ENCODE measurements at regions not wholly inside any gene's neighbourhood (a gene's known extent, or its start where the extent isn't known, plus 50 kb on each side); places are given as distances from the start of the nearest gene placed in this dataset.

GRCh38 chr6:80544555-80544954 is 438.1 kb downstream of the BCKDHB start:
- peaks cover under 1% of the 10 kb centered on the region; the same call in 1 of the 2 replicates for H3K36me3 Mint-ChIP-seq
- peaks cover 18% of the 10 kb centered on the region for H3K9me3 Mint-ChIP-seq
- no peak for ATAC-seq
- ChIA-PET CTCF (no interaction called here), POLR2A (no interaction called here)
- H3K4me3 Mint-ChIP-seq = no peak overlapping the region
- H3K27me3 Mint-ChIP-seq (ENCODE audit: low read depth) = no peaks in the 10 kb centered on the region
- no peak for DNase-seq (ENCODE audit: low spot score)
- H3K27ac Mint-ChIP-seq = no peak overlapping the region
- TF ChIP-seq HMGA2 (CRISPR knock-in tag; IDR thresholded peaks at IDR 0.05) (no peak), RELA (CRISPR knock-in tag; IDR thresholded peaks at IDR 0.05; ENCODE audit: borderline replicate concordance) (no peak), ZNF317 (CRISPR knock-in tag; IDR thresholded peaks at IDR 0.05; ENCODE audit: borderline replicate concordance, low read depth) (no peak), EMX1 (CRISPR knock-in tag; IDR thresholded peaks at IDR 0.05) (no peak), TCF7 (CRISPR knock-in tag; IDR thresholded peaks at IDR 0.05; ENCODE audit: low read depth) (no peak), ZNF671 (CRISPR knock-in tag; IDR thresholded peaks at IDR 0.05) (no peak), MXD4 (CRISPR knock-in tag; IDR thresholded peaks at IDR 0.05; ENCODE audit: borderline replicate concordance) (no peak), AFF4 (CRISPR knock-in tag; IDR thresholded peaks at IDR 0.05; ENCODE audit: borderline replicate concordance) (no peak), NFATC4 (CRISPR knock-in tag; IDR thresholded peaks at IDR 0.05) (no peak)
- no peaks in the 10 kb centered on the region for H3K4me1 Mint-ChIP-seq

GRCh38 chr6:80543598-80544222 is 437.2 kb downstream of the BCKDHB start:
- Mint-ChIP-seq H3K4me3 (no peak overlapping the region), H3K9me3 (peaks cover 9% of the 10 kb centered on the region), H3K4me1 (no peaks in the 10 kb centered on the region), H3K27ac (no peak overlapping the region), H3K36me3 (no peaks in the 10 kb centered on the region), H3K27me3 (ENCODE audit: low read depth) (no peaks in the 10 kb centered on the region)
- CTCF ChIA-PET = no interaction called here
- POLR2A ChIA-PET = no interaction called here
- DNase-seq (ENCODE audit: low spot score) (peak; percentile 13), ATAC-seq (peak; percentile 85)
- no peak for TF ChIP-seq FOXJ3 (CRISPR knock-in tag; IDR thresholded peaks at IDR 0.05; ENCODE audit: borderline replicate concordance)
- TF ChIP-seq ZBTB21 (CRISPR knock-in tag; IDR thresholded peaks at IDR 0.05; ENCODE audit: borderline replicate concordance) = no peak
- no peak for TF ChIP-seq ZNF416 (CRISPR knock-in tag; IDR thresholded peaks at IDR 0.05)
- no peak for TF ChIP-seq ZNF396 (CRISPR knock-in tag; IDR thresholded peaks at IDR 0.05; ENCODE audit: borderline replicate concordance)
- no peak for TF ChIP-seq EMX1 (CRISPR knock-in tag; IDR thresholded peaks at IDR 0.05)
- no peak for TF ChIP-seq GTF2I (CRISPR knock-in tag; conservative IDR thresholded peaks at IDR 0.05)
- no peak for TF ChIP-seq E2F4 (CRISPR knock-in tag; IDR thresholded peaks at IDR 0.05; ENCODE audit: borderline replicate concordance, low read depth)
- TF ChIP-seq FOXP4 (CRISPR knock-in tag; IDR thresholded peaks at IDR 0.05) = no peak
- no peak for TF ChIP-seq MLX (CRISPR knock-in tag; IDR thresholded peaks at IDR 0.05)
- TF ChIP-seq ZNF317 (CRISPR knock-in tag; IDR thresholded peaks at IDR 0.05; ENCODE audit: borderline replicate concordance, low read depth) = no peak
- TF ChIP-seq ZBTB43 (CRISPR knock-in tag; IDR thresholded peaks at IDR 0.05) = no peak
- TF ChIP-seq ETV6 (CRISPR knock-in tag; IDR thresholded peaks at IDR 0.05) = no peak
- no peak for TF ChIP-seq ZNF121 (CRISPR knock-in tag; IDR thresholded peaks at IDR 0.05)
- TF ChIP-seq ZSCAN18 (CRISPR knock-in tag; IDR thresholded peaks at IDR 0.05) = no peak

Data from WTC11 (cell line).